Testis (tissue), 2 donors: ENCODE measurements at regions not wholly inside any gene's neighbourhood (a gene's known extent, or its start where the extent isn't known, plus 50 kb on each side); places are given as distances from the start of the nearest gene placed in this dataset.

Experiments used
- DNase-seq: peaks from one replicate; pipeline ENCODE4 v3.0.0-alpha.2; 2019
- H3K27ac ChIP-seq, 2 donors: fragments of 200-600 bp; sonication (generic); one replicate each; pipeline ENCODE4 v1.5.1; 2019
- H3K27me3 ChIP-seq: fragments of 200-600 bp; sonication (generic); one replicate; pipeline ENCODE4 v1.5.1; 2019
- H3K36me3 ChIP-seq: fragments of 200-600 bp; sonication (generic); one replicate; pipeline ENCODE4 v1.5.1; 2017; ENCODE audit warnings: low read depth; ENCODE audit errors: missing control alignments
- H3K4me1 ChIP-seq: fragments of 200-600 bp; sonication (generic); one replicate; pipeline ENCODE4 v1.5.1; 2019
- H3K4me3 ChIP-seq, 2 donors: fragments of 200-600 bp; sonication (generic); one replicate each; pipeline ENCODE4 v1.5.1; 2017 to 2019
- H3K9me3 ChIP-seq: fragments of 200-600 bp; sonication (generic); one replicate; pipeline ENCODE4 v1.5.1; 2017
- POLR2A ChIP-seq: fragments of 450-650 bp; IDR thresholded peaks from one replicate; pipeline ENCODE4 v1.6.1; 2017; ENCODE audit warnings: antibody characterized with exemption, mild to moderate bottlenecking, moderate library complexity
- WGBS, 2 donors: methylation state at CpG; one replicate each; pipeline ENCODE4 v1.1.5; 2018; 5-methylcytosine and 5-hydroxymethylcytosine counted together
- intact Hi-C: fragments of 100-400 bp; cut with DNase I; formaldehyde crosslinking; loops from one replicate; pipeline ENCODE4 v1.15.1; 2023; ENCODE audit warnings: low total_unique reads
- TF ChIP-seq, protein P1 (sequence below), 3 experiments: fragments of 450-650 bp in 2 of 3; fragments of 200-600 bp in 1 of 3; sonication (generic) in 1 of 3; IDR thresholded peaks; one replicate each; pipeline ENCODE4 v1.5.1; 2016 to 2019; ENCODE audit warnings: antibody characterized with exemption in 3 of 3, mild to moderate bottlenecking in 2 of 3, moderate library complexity in 1 of 3

- no peak overlapping the region for H3K4me3 ChIP-seq
- H3K36me3 ChIP-seq = no peaks in the 10 kb centered on the region
- WGBS, 2 donors = 85 to 93% methylated on average over 8 to 9 of the region's 9 CpGs
- no peak overlapping the region for H3K27ac ChIP-seq
- no peaks in the 10 kb centered on the region for H3K27me3 ChIP-seq
- no peak for DNase-seq
- H3K4me1 ChIP-seq = peaks cover 5% of the 10 kb centered on the region
- no peaks in the 10 kb centered on the region for H3K9me3 ChIP-seq
- intact Hi-C loops = loop anchor here (5.0 kb wide), 1 partner anchor 144 kb away; no protein-coding TSS in a partner anchor
- no peak for TF ChIP-seq POLR2A
- TF ChIP-seq, protein P1, sequence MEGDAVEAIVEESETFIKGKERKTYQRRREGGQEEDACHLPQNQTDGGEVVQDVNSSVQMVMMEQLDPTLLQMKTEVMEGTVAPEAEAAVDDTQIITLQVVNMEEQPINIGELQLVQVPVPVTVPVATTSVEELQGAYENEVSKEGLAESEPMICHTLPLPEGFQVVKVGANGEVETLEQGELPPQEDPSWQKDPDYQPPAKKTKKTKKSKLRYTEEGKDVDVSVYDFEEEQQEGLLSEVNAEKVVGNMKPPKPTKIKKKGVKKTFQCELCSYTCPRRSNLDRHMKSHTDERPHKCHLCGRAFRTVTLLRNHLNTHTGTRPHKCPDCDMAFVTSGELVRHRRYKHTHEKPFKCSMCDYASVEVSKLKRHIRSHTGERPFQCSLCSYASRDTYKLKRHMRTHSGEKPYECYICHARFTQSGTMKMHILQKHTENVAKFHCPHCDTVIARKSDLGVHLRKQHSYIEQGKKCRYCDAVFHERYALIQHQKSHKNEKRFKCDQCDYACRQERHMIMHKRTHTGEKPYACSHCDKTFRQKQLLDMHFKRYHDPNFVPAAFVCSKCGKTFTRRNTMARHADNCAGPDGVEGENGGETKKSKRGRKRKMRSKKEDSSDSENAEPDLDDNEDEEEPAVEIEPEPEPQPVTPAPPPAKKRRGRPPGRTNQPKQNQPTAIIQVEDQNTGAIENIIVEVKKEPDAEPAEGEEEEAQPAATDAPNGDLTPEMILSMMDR (IDR thresholded peaks at IDR 0.05) = no peak
Measured at GRCh38 chr1:43066578-43066977, 105.5 kb downstream of the EBNA1BP2 start.

GRCh38 chr1:43065616-43066399 lies 106.3 kb downstream of the EBNA1BP2 start:
- TF ChIP-seq POLR2A = no peak
- TF ChIP-seq, protein P1 (IDR thresholded peaks at IDR 0.05) = no peak
- WGBS, 2 donors = 95 to 97% methylated on average over 13 of the region's 13 CpGs

GRCh38 chr1:43065191-43065590 lies 106.5 kb upstream of the SLC2A1 start:
- H3K9me3 ChIP-seq = no peaks in the 10 kb centered on the region
- WGBS, 2 donors = 83 to 90% methylated on average over 2 to 5 of the region's 5 CpGs
- no peaks in the 10 kb centered on the region for H3K27me3 ChIP-seq
- intact Hi-C loops = loop anchor here (5.0 kb wide), 1 partner anchor 143 kb away; no protein-coding TSS in a partner anchor
- H3K4me1 ChIP-seq = peaks cover 5% of the 10 kb centered on the region
- TF ChIP-seq, protein P1 (IDR thresholded peaks at IDR 0.05) = no peak
- TF ChIP-seq POLR2A = no peak
- DNase-seq = no peak
- H3K36me3 ChIP-seq = no peaks in the 10 kb centered on the region
- no peak overlapping the region for H3K27ac ChIP-seq
- H3K4me3 ChIP-seq = no peak overlapping the region

More at GRCh38 chr1:43065616-43066399, 106.3 kb downstream of the EBNA1BP2 start:
- no peak for DNase-seq
- Histone ChIP-seq H3K27ac (no peak overlapping the region), H3K27me3 (no peaks in the 10 kb centered on the region), H3K36me3 (no peaks in the 10 kb centered on the region), H3K4me3 (no peak overlapping the region), H3K4me1 (peaks cover 5% of the 10 kb centered on the region), H3K9me3 (no peaks in the 10 kb centered on the region)
- intact Hi-C loops = loop anchor here (5.0 kb wide), 1 partner anchor 144 kb away; no protein-coding TSS in a partner anchor

DNA sequence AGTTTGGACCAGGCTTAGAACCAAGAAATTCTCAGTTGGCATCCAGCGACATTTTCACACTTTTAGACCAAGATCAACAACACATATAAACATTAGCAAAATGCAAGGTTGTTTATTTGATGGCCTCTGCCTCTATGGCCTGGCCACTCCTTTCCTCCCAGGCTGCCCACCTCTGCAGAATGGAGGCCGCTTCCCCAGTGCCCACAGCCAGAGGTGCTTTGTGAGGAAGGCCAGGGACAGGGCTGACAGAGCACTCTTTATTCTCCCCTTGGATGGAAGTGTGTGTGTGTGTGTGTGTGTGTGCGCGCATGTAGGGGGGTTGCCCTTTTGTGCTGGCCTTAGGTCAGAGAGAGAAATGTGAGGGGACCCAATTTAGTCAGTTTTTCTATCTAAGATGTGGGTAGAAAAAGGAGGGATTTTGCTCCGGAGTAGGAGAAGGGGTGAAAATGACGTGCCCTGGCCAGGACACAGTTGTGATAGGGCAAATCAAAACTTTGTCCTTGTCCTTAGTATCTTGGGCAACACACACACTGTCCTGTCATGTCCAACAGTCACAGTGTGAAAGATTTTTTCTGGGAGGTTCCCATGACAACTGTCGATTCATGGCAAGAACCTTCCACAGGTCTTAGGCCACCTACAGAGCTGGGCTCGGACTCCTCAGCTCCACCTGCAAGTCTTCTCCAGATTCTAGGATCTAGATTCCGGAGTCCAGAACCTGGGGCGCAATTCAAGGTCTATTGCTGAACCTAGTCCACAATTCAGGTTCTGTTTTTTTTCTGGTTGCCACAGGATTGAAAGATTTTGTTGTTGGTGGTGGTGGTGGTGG lies 104.9 kb upstream of the SLC2A1 start:
- TF ChIP-seq POLR2A = no peak
- TF ChIP-seq, protein P1 (IDR thresholded peaks at IDR 0.05) = no peak
- Histone ChIP-seq H3K9me3 (no peaks in the 10 kb centered on the region), H3K4me3 (no peak overlapping the region), H3K4me1 (no peaks in the 10 kb centered on the region), H3K27me3 (no peaks in the 10 kb centered on the region), H3K27ac (no peak overlapping the region), H3K36me3 (no peaks in the 10 kb centered on the region)
- DNase-seq = no peak
- intact Hi-C loops = no loop called here
- WGBS, 2 donors = 90 to 92% methylated on average over 10 of the region's 10 CpGs
